ENCODE measurements at regions not wholly inside any gene's neighbourhood (a gene's known extent, or its start where the extent isn't known, plus 50 kb on each side); places are given as distances from the start of the nearest gene placed in this dataset.
A peak's percentile ranks its signal among the peaks of the same experiment; 100 is the strongest.

DNA sequence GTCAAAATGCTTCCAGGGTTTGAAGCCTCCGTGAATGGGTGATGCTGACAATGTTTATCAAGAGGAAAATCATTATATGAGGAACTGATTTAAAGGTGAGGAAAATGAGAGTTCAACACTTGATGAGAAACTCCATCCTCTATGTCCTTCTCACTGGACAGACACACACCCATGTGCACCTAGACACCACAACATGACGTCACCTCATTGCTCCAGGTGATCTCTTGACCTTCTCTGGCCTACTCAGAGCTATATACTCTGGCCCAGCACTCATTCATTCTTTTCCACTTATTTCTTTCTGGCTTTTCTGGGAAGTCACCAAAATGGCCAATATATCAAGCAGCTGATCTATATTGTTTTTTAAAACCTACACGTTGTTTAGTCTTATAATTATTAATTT lies 778.7 kb upstream of the PCDH20 start:
- no peaks in the 10 kb centered on the region for H4K20me1 ChIP-seq (ENCODE audit: insufficient read depth, low read length)
- no peak overlapping the region for H2AFZ ChIP-seq (ENCODE audit: low read length)
- H3K4me3 ChIP-seq (replicated peaks in 1 of 3; ENCODE audit: insufficient read depth in 1 of 3, low read depth in 2 of 3, low read length in 3 of 3), result no peak overlapping the region
- TF ChIP-seq ZBTB38 (CRISPR knock-in tag; IDR thresholded peaks at IDR 0.05) (no peak), CREB1 (IDR thresholded peaks at IDR 0.05) (peak; percentile 86), CREB1 (CRISPR knock-in tag; IDR thresholded peaks at IDR 0.05) (no peak), ATF7 (IDR thresholded peaks at IDR 0.05) (peak; percentile 96), ATF7 (CRISPR knock-in tag; IDR thresholded peaks at IDR 0.05) (no peak)
- FAIRE-seq, result no peak
- H3K36me3 ChIP-seq (replicated peaks in 1 of 2; ENCODE audit: control insufficient read depth in 1 of 2, insufficient read depth in 2 of 2, low read length in 2 of 2), result no peaks in the 10 kb centered on the region
- 17% methylated on average over 3 of the region's 3 CpGs for WGBS (ENCODE audit: low lambda C conversion rate)
- no TSS peak for BruUV-seq (replicated peaks)
- in situ Hi-C loops (cut with HindIII; ENCODE audit: extremely low pct_ligation_motif_present, low pct_unique_long_range_greater_than_20kb) (no loop called here), intact Hi-C loops (cut with micrococcal nuclease; ENCODE audit: unreplicated experiment) (no loop called here)
- DNase-seq (ENCODE audit: low spot score), result no peak
- ChIA-PET CTCF (ENCODE audit: low intra/inter-chr PET ratio, low total read pairs) (no interaction called here), POLR2A (no interaction called here)
- no peaks in the 10 kb centered on the region for H3K9me3 ChIP-seq (ENCODE audit: low read length)
- H3K27me3 ChIP-seq (ENCODE audit: control insufficient read depth in 1 of 2, insufficient read depth in 2 of 2, low read length in 2 of 2), result no peaks in the 10 kb centered on the region
- H3K9ac ChIP-seq (ENCODE audit: insufficient read depth, low read depth, low read length), result no peak overlapping the region
- no peak overlapping the region for H3K27ac ChIP-seq (ENCODE audit: extremely low read length, insufficient read depth, low read length)
- ATAC-seq, result no peak
- no peaks in the 10 kb centered on the region for H3K4me1 ChIP-seq (ENCODE audit: insufficient read depth, low read length)
- H3K4me2 ChIP-seq (ENCODE audit: low read depth, low read length), result no peak overlapping the region
- H3K79me2 ChIP-seq (ENCODE audit: insufficient read depth, low read length), result no peaks in the 10 kb centered on the region

DNA sequence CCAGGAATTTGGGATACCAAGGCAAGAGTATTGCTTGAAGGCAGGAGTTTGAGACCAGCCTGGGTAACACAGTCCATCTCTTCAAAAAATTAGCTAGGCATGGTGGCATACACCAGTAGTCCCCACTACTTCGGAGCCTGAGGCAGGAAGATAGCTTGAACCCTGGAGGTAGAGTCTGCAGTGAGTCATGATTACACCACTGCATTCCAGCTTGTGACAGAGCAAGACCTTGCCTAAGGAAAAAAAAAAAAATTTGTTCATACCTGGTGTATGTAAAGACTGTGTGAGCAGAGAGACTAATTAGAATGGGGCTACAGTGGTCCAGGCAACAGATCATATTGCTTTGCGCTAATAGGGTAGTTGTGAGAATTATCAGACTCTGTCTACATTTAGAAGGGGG lies 778.3 kb upstream of the PCDH20 start:
- CTCF ChIA-PET (ENCODE audit: low intra/inter-chr PET ratio, low total read pairs), result no interaction called here
- TF ChIP-seq POLR2G (IDR thresholded peaks at IDR 0.05; ENCODE audit: low read depth, low read length) (no peak), HOXA9 (CRISPR knock-in tag; IDR thresholded peaks at IDR 0.05; ENCODE audit: borderline replicate concordance) (no peak), TCF12 (IDR thresholded peaks at IDR 0.05) (no peak), TCF12 (CRISPR knock-in tag; IDR thresholded peaks at IDR 0.05) (no peak), AKAP8 (CRISPR knock-in tag; IDR thresholded peaks at IDR 0.05) (no peak), LCORL (IDR thresholded peaks at IDR 0.05) (no peak), LCORL (CRISPR knock-in tag; IDR thresholded peaks at IDR 0.05) (no peak), ZFP41 (CRISPR knock-in tag; IDR thresholded peaks at IDR 0.05; ENCODE audit: borderline replicate concordance) (no peak), NR2C2 (CRISPR knock-in tag; IDR thresholded peaks at IDR 0.05; ENCODE audit: borderline replicate concordance) (no peak), IRF2 (CRISPR knock-in tag; IDR thresholded peaks at IDR 0.05) (no peak), KDM4B (CRISPR knock-in tag; IDR thresholded peaks at IDR 0.05) (no peak), RCOR2 (CRISPR knock-in tag; IDR thresholded peaks at IDR 0.05) (no peak), ZBTB8A (CRISPR knock-in tag; IDR thresholded peaks at IDR 0.05; ENCODE audit: borderline replicate concordance, low read depth) (no peak), ZNF121 (CRISPR knock-in tag; IDR thresholded peaks at IDR 0.05) (no peak)
- TF ChIP-seq, protein P1, sequence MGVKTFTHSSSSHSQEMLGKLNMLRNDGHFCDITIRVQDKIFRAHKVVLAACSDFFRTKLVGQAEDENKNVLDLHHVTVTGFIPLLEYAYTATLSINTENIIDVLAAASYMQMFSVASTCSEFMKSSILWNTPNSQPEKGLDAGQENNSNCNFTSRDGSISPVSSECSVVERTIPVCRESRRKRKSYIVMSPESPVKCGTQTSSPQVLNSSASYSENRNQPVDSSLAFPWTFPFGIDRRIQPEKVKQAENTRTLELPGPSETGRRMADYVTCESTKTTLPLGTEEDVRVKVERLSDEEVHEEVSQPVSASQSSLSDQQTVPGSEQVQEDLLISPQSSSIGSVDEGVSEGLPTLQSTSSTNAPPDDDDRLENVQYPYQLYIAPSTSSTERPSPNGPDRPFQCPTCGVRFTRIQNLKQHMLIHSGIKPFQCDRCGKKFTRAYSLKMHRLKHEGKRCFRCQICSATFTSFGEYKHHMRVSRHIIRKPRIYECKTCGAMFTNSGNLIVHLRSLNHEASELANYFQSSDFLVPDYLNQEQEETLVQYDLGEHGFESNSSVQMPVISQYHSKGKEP (CRISPR knock-in tag; IDR thresholded peaks at IDR 0.05), result no peak
- TF ChIP-seq, protein P2, sequence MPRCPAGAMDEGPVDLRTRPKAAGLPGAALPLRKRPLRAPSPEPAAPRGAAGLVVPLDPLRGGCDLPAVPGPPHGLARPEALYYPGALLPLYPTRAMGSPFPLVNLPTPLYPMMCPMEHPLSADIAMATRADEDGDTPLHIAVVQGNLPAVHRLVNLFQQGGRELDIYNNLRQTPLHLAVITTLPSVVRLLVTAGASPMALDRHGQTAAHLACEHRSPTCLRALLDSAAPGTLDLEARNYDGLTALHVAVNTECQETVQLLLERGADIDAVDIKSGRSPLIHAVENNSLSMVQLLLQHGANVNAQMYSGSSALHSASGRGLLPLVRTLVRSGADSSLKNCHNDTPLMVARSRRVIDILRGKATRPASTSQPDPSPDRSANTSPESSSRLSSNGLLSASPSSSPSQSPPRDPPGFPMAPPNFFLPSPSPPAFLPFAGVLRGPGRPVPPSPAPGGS (CRISPR knock-in tag; IDR thresholded peaks at IDR 0.05), result no peak

More for the DNA sequence above, 778.3 kb upstream of the PCDH20 start:
- Histone ChIP-seq H3K4me2 (ENCODE audit: low read depth, low read length) (no peak overlapping the region), H3K4me3 (replicated peaks in 1 of 3; ENCODE audit: insufficient read depth in 1 of 3, low read depth in 2 of 3, low read length in 3 of 3) (no peak overlapping the region), H3K9me3 (ENCODE audit: low read length) (no peaks in the 10 kb centered on the region), H3K27me3 (ENCODE audit: control insufficient read depth in 1 of 2, insufficient read depth in 2 of 2, low read length in 2 of 2) (no peaks in the 10 kb centered on the region), H3K79me2 (ENCODE audit: insufficient read depth, low read length) (no peaks in the 10 kb centered on the region), H3K4me1 (ENCODE audit: insufficient read depth, low read length) (no peaks in the 10 kb centered on the region), H4K20me1 (ENCODE audit: insufficient read depth, low read length) (no peaks in the 10 kb centered on the region), H3K36me3 (replicated peaks in 1 of 2; ENCODE audit: control insufficient read depth in 1 of 2, insufficient read depth in 2 of 2, low read length in 2 of 2) (no peaks in the 10 kb centered on the region), H3K9ac (ENCODE audit: insufficient read depth, low read depth, low read length) (no peak overlapping the region), H2AFZ (ENCODE audit: low read length) (no peak overlapping the region), H3K27ac (ENCODE audit: extremely low read length, insufficient read depth, low read length) (no peak overlapping the region)
- no TSS peak for BruUV-seq (replicated peaks)
- 88% methylated on average over 1 of the region's 2 CpGs for whole genome bisulfite sequencing (ENCODE audit: low lambda C conversion rate)
- DNase-seq (ENCODE audit: low spot score) (no peak), FAIRE-seq (no peak), ATAC-seq (no peak)
- in situ Hi-C loops (cut with HindIII; ENCODE audit: extremely low pct_ligation_motif_present, low pct_unique_long_range_greater_than_20kb) (no loop called here), intact Hi-C loops (cut with micrococcal nuclease; ENCODE audit: unreplicated experiment) (no loop called here)
- POLR2A ChIA-PET, result no interaction called here
